ENCODE measurements at regions not wholly inside any gene's neighbourhood (a gene's known extent, or its start where the extent isn't known, plus 50 kb on each side); places are given as distances from the start of the nearest gene placed in this dataset.

- no peak for DNase-seq (ENCODE audit: low read depth)
- no peaks in the 10 kb centered on the region for H3K27me3 ChIP-seq (ENCODE audit: control insufficient read depth, insufficient read depth, low read length)
- no peaks in the 10 kb centered on the region for H3K36me3 ChIP-seq (ENCODE audit: control insufficient read depth, insufficient read depth, low read length)
- no peak overlapping the region for H3K4me3 ChIP-seq (ENCODE audit: low read depth, low read length)
- TF ChIP-seq, protein P1, sequence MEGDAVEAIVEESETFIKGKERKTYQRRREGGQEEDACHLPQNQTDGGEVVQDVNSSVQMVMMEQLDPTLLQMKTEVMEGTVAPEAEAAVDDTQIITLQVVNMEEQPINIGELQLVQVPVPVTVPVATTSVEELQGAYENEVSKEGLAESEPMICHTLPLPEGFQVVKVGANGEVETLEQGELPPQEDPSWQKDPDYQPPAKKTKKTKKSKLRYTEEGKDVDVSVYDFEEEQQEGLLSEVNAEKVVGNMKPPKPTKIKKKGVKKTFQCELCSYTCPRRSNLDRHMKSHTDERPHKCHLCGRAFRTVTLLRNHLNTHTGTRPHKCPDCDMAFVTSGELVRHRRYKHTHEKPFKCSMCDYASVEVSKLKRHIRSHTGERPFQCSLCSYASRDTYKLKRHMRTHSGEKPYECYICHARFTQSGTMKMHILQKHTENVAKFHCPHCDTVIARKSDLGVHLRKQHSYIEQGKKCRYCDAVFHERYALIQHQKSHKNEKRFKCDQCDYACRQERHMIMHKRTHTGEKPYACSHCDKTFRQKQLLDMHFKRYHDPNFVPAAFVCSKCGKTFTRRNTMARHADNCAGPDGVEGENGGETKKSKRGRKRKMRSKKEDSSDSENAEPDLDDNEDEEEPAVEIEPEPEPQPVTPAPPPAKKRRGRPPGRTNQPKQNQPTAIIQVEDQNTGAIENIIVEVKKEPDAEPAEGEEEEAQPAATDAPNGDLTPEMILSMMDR (IDR thresholded peaks at IDR 0.05; ENCODE audit: insufficient read depth, low read length, poor library complexity, severe bottlenecking), result peak; percentile 33
These were observed 71.8 kb downstream of the C4orf33 start for GRCh38 chr4:129167640-129168260.

DNA sequence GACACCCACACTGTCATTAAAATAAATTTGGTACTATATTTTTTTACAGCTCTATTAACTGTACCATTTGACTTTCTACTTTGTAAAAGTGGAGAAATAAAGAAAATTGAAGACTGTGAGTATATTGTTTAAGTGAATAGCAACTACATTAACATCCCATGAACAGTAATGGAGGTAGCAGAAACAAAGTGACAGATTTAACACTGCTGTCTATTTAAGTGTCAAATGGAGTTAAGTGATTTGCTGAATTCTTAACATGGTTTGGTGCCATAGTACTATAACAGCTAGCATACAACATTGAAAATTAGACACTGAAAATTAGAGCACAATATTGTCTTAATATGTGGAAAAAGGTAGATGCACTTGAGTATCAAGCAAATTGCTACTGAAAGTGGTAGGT, 76.2 kb downstream of the C4orf33 start:
- Histone ChIP-seq H3K36me3 (ENCODE audit: control insufficient read depth, insufficient read depth, low read length) (no peaks in the 10 kb centered on the region), H3K27me3 (ENCODE audit: control insufficient read depth, insufficient read depth, low read length) (no peaks in the 10 kb centered on the region), H3K4me3 (ENCODE audit: low read depth, low read length) (no peak overlapping the region)
- no peak for DNase-seq (ENCODE audit: low read depth)
- TF ChIP-seq, protein P1 (IDR thresholded peaks at IDR 0.05; ENCODE audit: insufficient read depth, low read length, poor library complexity, severe bottlenecking), result no peak

- TF ChIP-seq, protein P1 (IDR thresholded peaks at IDR 0.05; ENCODE audit: insufficient read depth, low read length, poor library complexity, severe bottlenecking), result no peak
These were observed 80.9 kb downstream of the C4orf33 start for GRCh38 chr4:129176864-129177263.

GRCh38 chr4:129179276-129179675, 83.3 kb downstream of the C4orf33 start:
- no peaks in the 10 kb centered on the region for H3K27me3 ChIP-seq (ENCODE audit: control insufficient read depth, insufficient read depth, low read length)
- DNase-seq (ENCODE audit: low read depth), result no peak
- TF ChIP-seq, protein P1 (IDR thresholded peaks at IDR 0.05; ENCODE audit: insufficient read depth, low read length, poor library complexity, severe bottlenecking), result no peak
- no peak overlapping the region for H3K4me3 ChIP-seq (ENCODE audit: low read depth, low read length)
- H3K36me3 ChIP-seq (ENCODE audit: control insufficient read depth, insufficient read depth, low read length), result no peaks in the 10 kb centered on the region

More at GRCh38 chr4:129176864-129177263, 80.9 kb downstream of the C4orf33 start:
- no peak for DNase-seq (ENCODE audit: low read depth)
- Histone ChIP-seq H3K27me3 (ENCODE audit: control insufficient read depth, insufficient read depth, low read length) (no peaks in the 10 kb centered on the region), H3K36me3 (ENCODE audit: control insufficient read depth, insufficient read depth, low read length) (no peaks in the 10 kb centered on the region), H3K4me3 (ENCODE audit: low read depth, low read length) (no peak overlapping the region)

- Histone ChIP-seq H3K27me3 (ENCODE audit: control insufficient read depth, insufficient read depth, low read length) (no peaks in the 10 kb centered on the region), H3K4me3 (ENCODE audit: low read depth, low read length) (no peak overlapping the region), H3K36me3 (ENCODE audit: control insufficient read depth, insufficient read depth, low read length) (no peaks in the 10 kb centered on the region)
- no peak for DNase-seq (ENCODE audit: low read depth)
- TF ChIP-seq, protein P1 (IDR thresholded peaks at IDR 0.05; ENCODE audit: insufficient read depth, low read length, poor library complexity, severe bottlenecking), result no peak
These were observed 93.7 kb downstream of the C4orf33 start for GRCh38 chr4:129189630-129190029.
